ENCODE measurements at regions not wholly inside any gene's neighbourhood (a gene's known extent, or its start where the extent isn't known, plus 50 kb on each side); places are given as distances from the start of the nearest gene placed in this dataset.

DNA sequence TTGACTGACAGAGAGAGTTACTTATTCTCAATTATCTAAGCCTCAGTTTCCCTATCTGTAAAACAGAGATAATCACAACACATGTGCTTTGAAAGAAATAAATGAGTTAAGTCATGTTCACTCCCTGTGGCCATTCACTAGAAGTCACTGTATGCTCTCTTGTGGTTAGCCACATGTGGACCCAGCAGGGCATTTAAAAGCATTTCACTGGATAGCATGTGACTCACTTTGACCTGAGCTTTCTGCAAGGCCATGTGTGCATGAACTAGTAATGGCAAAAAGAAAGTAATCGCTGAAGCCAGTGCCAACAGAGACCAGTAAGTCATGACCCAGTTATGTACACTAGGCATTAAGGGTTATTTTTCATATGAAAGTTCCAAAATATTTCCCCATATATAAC lies 557.0 kb upstream of the IGFBP3 start:
- Histone ChIP-seq H3K27ac (ENCODE audit: insufficient read depth, low read length, poor library complexity, severe bottlenecking) (no peak overlapping the region), H3K9me3 (ENCODE audit: control insufficient read depth in 2 of 2, low read length in 2 of 2) (no peaks in the 10 kb centered on the region), H3K4me3 (ENCODE audit: low read depth, low read length) (no peak overlapping the region), H3K36me3 (ENCODE audit: control insufficient read depth, insufficient read depth, low read length) (no peaks in the 10 kb centered on the region), H3K4me1 (ENCODE audit: control insufficient read depth, insufficient read depth, low read length, poor library complexity, severe bottlenecking) (no peaks in the 10 kb centered on the region), H3K27me3 (ENCODE audit: control insufficient read depth, insufficient read depth, low read length) (no peaks in the 10 kb centered on the region)
- no peaks in the 10 kb centered on the region for H3K36me3 Mint-ChIP-seq
- H3K9me3 Mint-ChIP-seq: peaks cover 0 to 21% (median 7%) of the 10 kb centered on the region in 7 donors
- H3K27me3 Mint-ChIP-seq: no peaks in the 10 kb centered on the region
- DNase-seq (no peak), ATAC-seq (ENCODE audit: low read depth in 2 of 2) (no peak)
- no peaks in the 10 kb centered on the region for H3K4me1 Mint-ChIP-seq
- no peak overlapping the region for H3K27ac Mint-ChIP-seq
- no peak overlapping the region for H3K4me3 Mint-ChIP-seq

DNA sequence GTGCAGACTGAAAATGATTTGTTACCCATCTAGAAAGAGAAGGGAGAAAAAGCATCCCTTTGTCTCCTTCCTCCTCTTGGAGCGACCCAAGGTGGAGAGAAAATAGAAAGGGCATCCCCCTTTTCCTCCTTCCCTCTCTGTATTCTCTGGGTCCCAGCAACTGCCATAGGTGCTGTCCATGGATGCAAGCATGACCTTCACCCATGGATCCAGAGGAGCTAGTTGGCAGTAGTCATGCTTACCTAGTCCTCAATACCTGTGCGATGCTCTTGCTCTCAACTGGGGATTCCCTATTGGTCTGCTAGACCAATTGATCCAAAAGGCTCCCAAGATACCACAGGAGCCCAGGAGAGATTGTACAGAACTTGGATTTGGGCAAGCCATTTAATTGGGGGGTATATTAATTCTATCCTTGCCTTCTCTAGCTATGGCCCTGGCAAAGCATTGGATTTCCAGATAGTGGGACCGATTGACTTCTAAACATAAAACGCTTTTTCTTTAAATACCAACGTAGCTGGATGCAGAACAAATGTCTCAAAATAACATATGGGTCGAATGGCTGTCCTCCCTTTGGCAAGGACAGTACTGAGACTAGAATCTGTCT lies 547.8 kb upstream of the IGFBP3 start:
- peaks cover 25 to 43% of the 10 kb centered on the region in 2 experiments for H3K9me3 ChIP-seq (ENCODE audit: control insufficient read depth in 2 of 2, low read length in 2 of 2)
- no peaks in the 10 kb centered on the region for H3K27me3 ChIP-seq (ENCODE audit: control insufficient read depth, insufficient read depth, low read length)
- Mint-ChIP-seq H3K27ac (no peak overlapping the region), H3K27me3 (no peaks in the 10 kb centered on the region), H3K4me3 (no peak overlapping the region), H3K9me3 (peaks cover 4 to 59% (median 27%) of the 10 kb centered on the region in 7 donors), H3K4me1 (no peaks in the 10 kb centered on the region), H3K36me3 (no peaks in the 10 kb centered on the region)
- no peak for ATAC-seq (ENCODE audit: low read depth in 2 of 2)
- no peaks in the 10 kb centered on the region for H3K4me1 ChIP-seq (ENCODE audit: control insufficient read depth, insufficient read depth, low read length, poor library complexity, severe bottlenecking)
- no peak overlapping the region for H3K4me3 ChIP-seq (ENCODE audit: low read depth, low read length)
- H3K27ac ChIP-seq (ENCODE audit: insufficient read depth, low read length, poor library complexity, severe bottlenecking): no peak overlapping the region
- DNase-seq: peak in 1 of 3 donors; percentile 10
- H3K36me3 ChIP-seq (ENCODE audit: control insufficient read depth, insufficient read depth, low read length): no peaks in the 10 kb centered on the region

DNA sequence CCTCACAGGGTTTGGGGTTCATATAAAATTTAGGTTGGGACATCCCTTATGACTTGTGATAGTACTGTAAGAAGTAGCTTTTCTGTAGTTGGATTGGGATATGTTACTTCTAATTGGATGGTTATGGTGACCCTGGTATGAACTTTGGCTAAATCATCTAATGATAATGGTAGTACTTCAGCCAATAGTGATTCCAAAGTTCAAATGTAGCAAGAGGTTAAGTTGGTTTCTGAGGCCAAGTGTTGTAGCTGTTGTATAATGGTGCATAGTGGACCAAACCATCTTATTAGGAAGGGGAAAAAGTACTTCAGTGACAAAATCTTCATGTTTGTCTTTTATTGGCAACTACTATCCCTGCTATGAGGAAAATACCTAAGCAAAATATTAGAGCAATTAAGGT lies 542.1 kb upstream of the IGFBP3 start:
- no peaks in the 10 kb centered on the region for H3K36me3 ChIP-seq (ENCODE audit: control insufficient read depth, insufficient read depth, low read length)
- H3K9me3 ChIP-seq (ENCODE audit: control insufficient read depth in 2 of 2, low read length in 2 of 2): peaks cover 12 to 22% of the 10 kb centered on the region in 2 experiments
- DNase-seq: no peak
- peaks cover 4 to 34% (median 14%) of the 10 kb centered on the region in 7 donors for H3K9me3 Mint-ChIP-seq
- H3K4me1 Mint-ChIP-seq: no peaks in the 10 kb centered on the region
- no peak overlapping the region for H3K27ac ChIP-seq (ENCODE audit: insufficient read depth, low read length, poor library complexity, severe bottlenecking)
- no peaks in the 10 kb centered on the region for H3K27me3 ChIP-seq (ENCODE audit: control insufficient read depth, insufficient read depth, low read length)
- H3K4me3 Mint-ChIP-seq: no peak overlapping the region
- no peaks in the 10 kb centered on the region for H3K4me1 ChIP-seq (ENCODE audit: control insufficient read depth, insufficient read depth, low read length, poor library complexity, severe bottlenecking)
- H3K27me3 Mint-ChIP-seq: no peaks in the 10 kb centered on the region
- H3K27ac Mint-ChIP-seq: no peak overlapping the region
- ATAC-seq (ENCODE audit: low read depth in 2 of 2): no peak
- H3K4me3 ChIP-seq (ENCODE audit: low read depth, low read length): no peak overlapping the region
- no peaks in the 10 kb centered on the region for H3K36me3 Mint-ChIP-seq

DNA sequence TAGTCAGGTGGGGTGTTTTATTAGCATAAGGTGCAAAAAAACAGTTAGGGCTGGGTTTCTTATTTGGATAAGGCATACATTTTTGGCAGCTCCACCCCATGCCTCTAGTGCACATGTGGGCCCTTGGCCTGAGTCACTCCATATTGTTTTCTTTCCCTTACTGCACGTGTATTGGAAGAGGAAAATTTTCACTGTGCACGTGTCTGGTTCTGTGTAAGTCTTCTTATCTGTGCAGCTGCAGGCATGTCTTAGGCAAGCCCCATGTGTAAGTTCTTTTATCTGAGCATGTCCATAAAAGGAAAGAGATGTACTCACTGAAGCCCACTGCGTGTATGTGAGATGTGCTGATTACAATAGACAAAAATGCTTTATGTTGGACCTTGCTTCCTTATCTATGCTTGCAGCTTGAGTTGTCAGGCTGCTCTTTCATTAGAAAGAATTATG lies 540.3 kb upstream of the IGFBP3 start:
- Mint-ChIP-seq H3K27ac (no peak overlapping the region), H3K4me3 (no peak overlapping the region), H3K4me1 (no peaks in the 10 kb centered on the region), H3K9me3 (peaks cover 4 to 20% (median 10%) of the 10 kb centered on the region in 7 donors), H3K27me3 (no peaks in the 10 kb centered on the region), H3K36me3 (no peaks in the 10 kb centered on the region)
- Histone ChIP-seq H3K36me3 (ENCODE audit: control insufficient read depth, insufficient read depth, low read length) (no peaks in the 10 kb centered on the region), H3K27ac (ENCODE audit: insufficient read depth, low read length, poor library complexity, severe bottlenecking) (no peak overlapping the region), H3K9me3 (ENCODE audit: control insufficient read depth in 2 of 2, low read length in 2 of 2) (peaks cover 2 to 5% of the 10 kb centered on the region in 2 experiments), H3K4me3 (ENCODE audit: low read depth, low read length) (no peak overlapping the region), H3K4me1 (ENCODE audit: control insufficient read depth, insufficient read depth, low read length, poor library complexity, severe bottlenecking) (no peaks in the 10 kb centered on the region), H3K27me3 (ENCODE audit: control insufficient read depth, insufficient read depth, low read length) (no peaks in the 10 kb centered on the region)
- DNase-seq: no peak
- ATAC-seq (ENCODE audit: low read depth in 2 of 2): no peak

DNA sequence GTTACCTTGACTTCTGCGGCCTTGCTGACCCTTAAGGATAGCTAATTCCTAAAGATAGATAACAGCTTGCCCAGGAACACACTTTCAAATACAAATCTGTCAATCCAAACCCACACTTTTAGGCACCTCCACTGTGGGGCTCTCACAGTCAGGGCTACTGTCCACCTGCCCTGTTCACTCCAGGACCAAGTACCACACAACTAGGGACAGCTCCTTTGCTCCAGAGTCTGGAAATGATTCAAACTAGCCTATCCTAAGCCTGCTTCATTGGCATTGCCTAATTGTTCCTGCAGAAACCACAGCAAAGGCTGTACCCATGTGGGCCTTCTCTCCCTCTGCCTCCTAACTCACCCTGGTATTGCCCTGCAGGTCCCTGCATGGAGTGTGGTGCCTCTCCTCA lies 538.9 kb upstream of the IGFBP3 start:
- H3K4me3 ChIP-seq (ENCODE audit: low read depth, low read length): no peak overlapping the region
- no peaks in the 10 kb centered on the region for H3K27me3 ChIP-seq (ENCODE audit: control insufficient read depth, insufficient read depth, low read length)
- no peak overlapping the region for H3K27ac ChIP-seq (ENCODE audit: insufficient read depth, low read length, poor library complexity, severe bottlenecking)
- no peaks in the 10 kb centered on the region for H3K4me1 ChIP-seq (ENCODE audit: control insufficient read depth, insufficient read depth, low read length, poor library complexity, severe bottlenecking)
- no peak overlapping the region for H3K27ac Mint-ChIP-seq
- DNase-seq (no peak), ATAC-seq (ENCODE audit: low read depth in 2 of 2) (no peak)
- H3K9me3 ChIP-seq (ENCODE audit: control insufficient read depth in 2 of 2, low read length in 2 of 2): no peaks in the 10 kb centered on the region
- H3K27me3 Mint-ChIP-seq: no peaks in the 10 kb centered on the region
- no peaks in the 10 kb centered on the region for H3K36me3 ChIP-seq (ENCODE audit: control insufficient read depth, insufficient read depth, low read length)
- no peaks in the 10 kb centered on the region for H3K4me1 Mint-ChIP-seq
- no peak overlapping the region for H3K4me3 Mint-ChIP-seq
- H3K9me3 Mint-ChIP-seq: peaks cover 4 to 23% (median 11%) of the 10 kb centered on the region in 7 donors
- H3K36me3 Mint-ChIP-seq: no peaks in the 10 kb centered on the region

DNA sequence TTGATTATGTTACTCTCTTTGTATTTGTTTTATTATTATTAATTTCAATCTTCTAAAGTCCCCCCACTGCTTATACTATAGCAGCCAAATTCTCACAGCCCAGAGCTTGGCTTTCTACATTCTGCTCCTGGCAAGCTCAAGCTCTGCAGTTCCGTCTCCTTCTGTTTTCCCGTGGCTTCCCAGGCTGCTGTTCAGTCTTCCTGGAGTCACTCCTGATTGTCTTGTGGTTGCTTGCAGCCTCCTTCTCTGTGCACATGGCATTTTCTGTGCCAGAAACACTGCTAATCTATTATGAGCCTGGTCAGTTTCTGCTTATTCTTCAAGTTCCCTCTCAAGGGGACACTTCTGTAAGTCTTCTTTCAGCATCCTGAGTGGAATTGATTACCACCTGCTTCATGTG lies 533.7 kb upstream of the IGFBP3 start:
- Mint-ChIP-seq H3K4me1 (no peaks in the 10 kb centered on the region), H3K4me3 (no peak overlapping the region), H3K27ac (no peak overlapping the region), H3K36me3 (no peaks in the 10 kb centered on the region), H3K27me3 (no peaks in the 10 kb centered on the region), H3K9me3 (peaks cover 0 to 14% (median 11%) of the 10 kb centered on the region in 7 donors)
- Histone ChIP-seq H3K4me1 (ENCODE audit: control insufficient read depth, insufficient read depth, low read length, poor library complexity, severe bottlenecking) (no peaks in the 10 kb centered on the region), H3K9me3 (ENCODE audit: control insufficient read depth in 2 of 2, low read length in 2 of 2) (no peaks in the 10 kb centered on the region), H3K27ac (ENCODE audit: insufficient read depth, low read length, poor library complexity, severe bottlenecking) (no peak overlapping the region), H3K36me3 (ENCODE audit: control insufficient read depth, insufficient read depth, low read length) (no peaks in the 10 kb centered on the region), H3K27me3 (ENCODE audit: control insufficient read depth, insufficient read depth, low read length) (no peaks in the 10 kb centered on the region), H3K4me3 (ENCODE audit: low read depth, low read length) (no peak overlapping the region)
- DNase-seq (no peak), ATAC-seq (ENCODE audit: low read depth in 2 of 2) (no peak)

DNA sequence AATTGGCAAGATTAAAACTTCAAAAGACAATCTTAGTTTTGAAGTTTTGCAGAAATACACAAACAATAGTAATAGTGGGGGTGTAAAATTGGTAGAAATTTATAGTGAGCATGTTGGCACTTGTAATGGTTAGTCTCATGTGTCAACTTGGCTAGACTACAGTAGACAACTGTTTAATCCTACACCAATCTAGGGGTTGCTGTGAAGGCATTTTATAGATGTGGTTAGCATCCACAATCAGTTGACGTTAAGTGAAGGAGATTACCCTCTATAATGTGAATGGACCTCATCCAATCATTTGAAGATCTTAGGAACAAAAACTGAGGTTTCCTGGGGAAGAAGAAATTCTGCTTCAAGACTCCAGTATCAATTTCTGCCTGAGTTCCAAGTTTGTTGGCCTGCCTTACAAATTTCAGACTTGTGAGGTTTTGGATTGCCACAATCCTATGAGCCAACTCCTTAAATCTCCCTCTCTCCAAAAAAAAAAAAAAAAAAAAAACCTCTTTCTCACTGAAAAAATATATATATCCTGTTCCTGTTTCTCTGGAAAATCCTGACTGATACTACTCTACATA lies 531.6 kb upstream of the IGFBP3 start:
- no peaks in the 10 kb centered on the region for H3K9me3 ChIP-seq (ENCODE audit: control insufficient read depth in 2 of 2, low read length in 2 of 2)
- no peak overlapping the region for H3K4me3 Mint-ChIP-seq
- no peaks in the 10 kb centered on the region for H3K36me3 ChIP-seq (ENCODE audit: control insufficient read depth, insufficient read depth, low read length)
- no peak for ATAC-seq (ENCODE audit: low read depth in 2 of 2)
- H3K4me3 ChIP-seq (ENCODE audit: low read depth, low read length): no peak overlapping the region
- H3K4me1 Mint-ChIP-seq: no peaks in the 10 kb centered on the region
- H3K27me3 Mint-ChIP-seq: no peaks in the 10 kb centered on the region
- peaks cover 0 to 22% (median 14%) of the 10 kb centered on the region in 7 donors for H3K9me3 Mint-ChIP-seq
- H3K4me1 ChIP-seq (ENCODE audit: control insufficient read depth, insufficient read depth, low read length, poor library complexity, severe bottlenecking): no peaks in the 10 kb centered on the region
- no peaks in the 10 kb centered on the region for H3K27me3 ChIP-seq (ENCODE audit: control insufficient read depth, insufficient read depth, low read length)
- H3K27ac ChIP-seq (ENCODE audit: insufficient read depth, low read length, poor library complexity, severe bottlenecking): no peak overlapping the region
- no peak overlapping the region for H3K27ac Mint-ChIP-seq
- no peak for DNase-seq
- no peaks in the 10 kb centered on the region for H3K36me3 Mint-ChIP-seq

DNA sequence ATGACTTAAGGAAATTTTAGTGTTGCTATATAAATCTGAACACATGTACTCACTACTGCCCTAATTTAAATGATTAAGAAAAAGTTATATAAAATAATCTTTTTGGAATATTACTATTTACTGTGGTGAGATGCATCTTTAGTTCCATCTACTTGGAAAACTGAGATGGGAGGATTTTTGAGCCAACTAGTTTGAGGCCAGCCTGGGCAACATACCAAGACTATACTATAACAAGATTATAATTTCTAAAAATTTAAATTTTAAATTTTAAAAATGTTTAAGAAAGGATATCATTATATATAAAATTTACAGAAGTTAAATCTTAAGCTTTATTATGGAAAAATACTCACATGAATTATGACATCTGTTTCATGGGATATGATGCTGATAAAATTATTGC lies 530.8 kb upstream of the IGFBP3 start:
- no peaks in the 10 kb centered on the region for H3K4me1 ChIP-seq (ENCODE audit: control insufficient read depth, insufficient read depth, low read length, poor library complexity, severe bottlenecking)
- no peaks in the 10 kb centered on the region for H3K27me3 Mint-ChIP-seq
- no peak overlapping the region for H3K4me3 ChIP-seq (ENCODE audit: low read depth, low read length)
- H3K27ac ChIP-seq (ENCODE audit: insufficient read depth, low read length, poor library complexity, severe bottlenecking): no peak overlapping the region
- ATAC-seq (ENCODE audit: low read depth in 2 of 2): no peak
- H3K4me3 Mint-ChIP-seq: no peak overlapping the region
- no peaks in the 10 kb centered on the region for H3K4me1 Mint-ChIP-seq
- H3K9me3 ChIP-seq (ENCODE audit: control insufficient read depth in 2 of 2, low read length in 2 of 2): no peaks in the 10 kb centered on the region
- no peak overlapping the region for H3K27ac Mint-ChIP-seq
- no peaks in the 10 kb centered on the region for H3K36me3 ChIP-seq (ENCODE audit: control insufficient read depth, insufficient read depth, low read length)
- no peaks in the 10 kb centered on the region for H3K36me3 Mint-ChIP-seq
- H3K27me3 ChIP-seq (ENCODE audit: control insufficient read depth, insufficient read depth, low read length): no peaks in the 10 kb centered on the region
- peaks cover 0 to 20% (median 13%) of the 10 kb centered on the region in 7 donors for H3K9me3 Mint-ChIP-seq
- no peak for DNase-seq
